CD4-positive, CD25-positive, alpha-beta regulatory T cell (primary cell): ENCODE measurements at regions not wholly inside any gene's neighbourhood (a gene's known extent, or its start where the extent isn't known, plus 50 kb on each side); places are given as distances from the start of the nearest gene placed in this dataset.

ENCODE experiments used
- ATAC-seq, 2 donors: fragments of 150-1000 bp; cut with Tn5 transposase; one replicate each; pipeline ENCODE4 v1.10.0; 2021; ENCODE audit warnings: low read depth in 2 of 2, moderate number of reproducible peaks in 2 of 2, moderate library complexity in 1 of 2
- DNase-seq, 3 donors: peaks; one replicate each; pipeline versions ENCODE4 v3.0.0 to v3.0.0-alpha.2; 2012 to 2022; ENCODE audit warnings: mixed read lengths in 1 of 3
- H3K27ac ChIP-seq: one replicate; pipeline ENCODE4 v1.7.0; 2013; ENCODE audit warnings: mild to moderate bottlenecking, low read length; ENCODE audit not compliant: insufficient read depth, poor library complexity, severe bottlenecking
- H3K27me3 ChIP-seq: one replicate; pipeline ENCODE4 v1.7.0; 2013; ENCODE audit warnings: low read length; ENCODE audit not compliant: control insufficient read depth, insufficient read depth
- H3K36me3 ChIP-seq: one replicate; pipeline ENCODE4 v1.7.0; 2013; ENCODE audit warnings: mild to moderate bottlenecking, low read length, moderate library complexity; ENCODE audit not compliant: control insufficient read depth, insufficient read depth
- H3K4me1 ChIP-seq: 2 replicates; pipeline ENCODE4 v1.7.0; 2013; ENCODE audit warnings: mild to moderate bottlenecking, low read length; ENCODE audit not compliant: insufficient read depth, control insufficient read depth, poor library complexity, severe bottlenecking
- H3K4me3 ChIP-seq: one replicate; pipeline ENCODE4 v1.7.0; 2013; ENCODE audit warnings: low read depth, mild to moderate bottlenecking, low read length, moderate library complexity
- H3K9me3 ChIP-seq, 2 experiments: 1 replicate in 1 of 2; 2 replicates in 1 of 2; pipeline ENCODE4 v1.7.0; 2013; ENCODE audit warnings: low read length in 2 of 2, mild to moderate bottlenecking in 1 of 2, moderate library complexity in 1 of 2; ENCODE audit not compliant: control insufficient read depth in 2 of 2
- H3K27ac Mint-ChIP-seq, 3 donors: one replicate each; pipeline ENCODE4 v1.8.0; 2020 to 2022; ENCODE audit warnings: mild to moderate bottlenecking in 3 of 3, mixed read lengths in 3 of 3, moderate library complexity in 2 of 3
- H3K27me3 Mint-ChIP-seq: one replicate; pipeline ENCODE4 v1.8.0; 2022; ENCODE audit warnings: mild to moderate bottlenecking, mixed read lengths
- H3K36me3 Mint-ChIP-seq: one replicate; pipeline ENCODE4 v1.8.0; 2020; ENCODE audit warnings: mixed read lengths
- H3K4me1 Mint-ChIP-seq, 4 donors: one replicate each; pipeline ENCODE4 v1.8.0; 2020 to 2022; ENCODE audit warnings: mixed read lengths in 4 of 4, mild to moderate bottlenecking in 1 of 4
- H3K4me3 Mint-ChIP-seq, 4 donors: one replicate each; pipeline ENCODE4 v1.8.0; 2020 to 2022; ENCODE audit warnings: mild to moderate bottlenecking in 4 of 4, mixed read lengths in 4 of 4, moderate library complexity in 3 of 4
- H3K9me3 Mint-ChIP-seq, 7 donors: one replicate each; pipeline ENCODE4 v1.8.0; 2020 to 2022; ENCODE audit warnings: mixed read lengths in 7 of 7, mild to moderate bottlenecking in 3 of 7, moderate library complexity in 2 of 7

- DNase-seq, result no peak
- Mint-ChIP-seq H3K4me3 (no peak overlapping the region), H3K27ac (no peak overlapping the region), H3K36me3 (no peaks in the 10 kb centered on the region), H3K9me3 (peaks cover 0 to 2% (median 0%) of the 10 kb centered on the region in 7 donors), H3K4me1 (no peaks in the 10 kb centered on the region), H3K27me3 (peaks cover 38% of the 10 kb centered on the region)
- no peaks in the 10 kb centered on the region for H3K9me3 ChIP-seq
- H3K4me3 ChIP-seq, result no peak overlapping the region
- ATAC-seq, result no peak
- no peaks in the 10 kb centered on the region for H3K36me3 ChIP-seq
- H3K4me1 ChIP-seq, result no peaks in the 10 kb centered on the region
- no peak overlapping the region for H3K27ac ChIP-seq
- H3K27me3 ChIP-seq, result peaks cover 9% of the 10 kb centered on the region
Measured at GRCh38 chr3:182703233-182703632, 90.1 kb upstream of the ATP11B start.

GRCh38 chr3:182704926-182705325 is 88.4 kb upstream of the ATP11B start:
- no peak for ATAC-seq
- H3K27ac Mint-ChIP-seq, result no peak overlapping the region
- H3K36me3 Mint-ChIP-seq, result no peaks in the 10 kb centered on the region
- H3K9me3 ChIP-seq, result no peaks in the 10 kb centered on the region
- no peaks in the 10 kb centered on the region for H3K4me1 Mint-ChIP-seq
- no peak overlapping the region for H3K4me3 ChIP-seq
- peaks cover 41% of the 10 kb centered on the region for H3K27me3 Mint-ChIP-seq
- no peaks in the 10 kb centered on the region for H3K4me1 ChIP-seq
- peaks cover 0 to 2% (median 0%) of the 10 kb centered on the region in 7 donors for H3K9me3 Mint-ChIP-seq
- no peak for DNase-seq
- no peak overlapping the region for H3K27ac ChIP-seq
- H3K36me3 ChIP-seq, result no peaks in the 10 kb centered on the region
- peaks cover 9% of the 10 kb centered on the region for H3K27me3 ChIP-seq
- no peak overlapping the region for H3K4me3 Mint-ChIP-seq

- no peaks in the 10 kb centered on the region for H3K4me1 Mint-ChIP-seq
- Histone ChIP-seq H3K4me3 (no peak overlapping the region), H3K9me3 (no peaks in the 10 kb centered on the region), H3K27ac (no peak overlapping the region), H3K27me3 (peaks cover 9% of the 10 kb centered on the region), H3K36me3 (no peaks in the 10 kb centered on the region), H3K4me1 (no peaks in the 10 kb centered on the region)
- H3K27me3 Mint-ChIP-seq, result peaks cover 30% of the 10 kb centered on the region
- H3K9me3 Mint-ChIP-seq, result peaks cover 0 to 1% (median 0%) of the 10 kb centered on the region in 7 donors
- H3K27ac Mint-ChIP-seq, result no peak overlapping the region
- ATAC-seq (no peak), DNase-seq (no peak)
- no peak overlapping the region for H3K4me3 Mint-ChIP-seq
- H3K36me3 Mint-ChIP-seq, result no peaks in the 10 kb centered on the region
Measured at GRCh38 chr3:182708810-182709209, 84.5 kb upstream of the ATP11B start.

- no peaks in the 10 kb centered on the region for H3K36me3 Mint-ChIP-seq
- no peaks in the 10 kb centered on the region for H3K4me1 ChIP-seq
- DNase-seq (no peak), ATAC-seq (no peak)
- no peaks in the 10 kb centered on the region for H3K9me3 ChIP-seq
- peaks cover 25% of the 10 kb centered on the region for H3K27me3 Mint-ChIP-seq
- no peak overlapping the region for H3K4me3 ChIP-seq
- peaks cover 9% of the 10 kb centered on the region for H3K27me3 ChIP-seq
- no peak overlapping the region for H3K4me3 Mint-ChIP-seq
- H3K27ac Mint-ChIP-seq, result peak overlapping the region in 1 of 3 donors; percentile 17
- H3K27ac ChIP-seq, result no peak overlapping the region
- H3K9me3 Mint-ChIP-seq, result no peaks in the 10 kb centered on the region
- H3K4me1 Mint-ChIP-seq, result no peaks in the 10 kb centered on the region
- no peaks in the 10 kb centered on the region for H3K36me3 ChIP-seq
Measured at GRCh38 chr3:182709306-182709705, 84.0 kb upstream of the ATP11B start.

- Histone ChIP-seq H3K9me3 (no peaks in the 10 kb centered on the region), H3K4me3 (no peak overlapping the region), H3K27me3 (peaks cover 6% of the 10 kb centered on the region), H3K4me1 (no peaks in the 10 kb centered on the region), H3K36me3 (no peaks in the 10 kb centered on the region), H3K27ac (no peak overlapping the region)
- no peaks in the 10 kb centered on the region for H3K36me3 Mint-ChIP-seq
- ATAC-seq (peak in 1 of 2 donors; percentile 34), DNase-seq (peak in 2 of 3 donors; percentile 21 to 36)
- H3K4me1 Mint-ChIP-seq, result no peaks in the 10 kb centered on the region
- no peaks in the 10 kb centered on the region for H3K9me3 Mint-ChIP-seq
- H3K4me3 Mint-ChIP-seq, result no peak overlapping the region
- H3K27ac Mint-ChIP-seq, result no peak overlapping the region
- H3K27me3 Mint-ChIP-seq, result peaks cover 25% of the 10 kb centered on the region
Measured at GRCh38 chr3:182710557-182711157, 82.6 kb upstream of the ATP11B start.

GRCh38 chr3:182711261-182711683 is 82.0 kb upstream of the ATP11B start:
- Mint-ChIP-seq H3K36me3 (no peaks in the 10 kb centered on the region), H3K4me3 (no peak overlapping the region), H3K9me3 (no peaks in the 10 kb centered on the region), H3K27me3 (peaks cover 25% of the 10 kb centered on the region), H3K4me1 (peaks cover 0 to 3% (median 0%) of the 10 kb centered on the region in 4 donors), H3K27ac (no peak overlapping the region)
- H3K4me3 ChIP-seq, result no peak overlapping the region
- no peaks in the 10 kb centered on the region for H3K9me3 ChIP-seq
- no peak for DNase-seq
- H3K27me3 ChIP-seq, result peaks cover 6% of the 10 kb centered on the region
- no peaks in the 10 kb centered on the region for H3K4me1 ChIP-seq
- no peak for ATAC-seq
- no peak overlapping the region for H3K27ac ChIP-seq
- H3K36me3 ChIP-seq, result no peaks in the 10 kb centered on the region

GRCh38 chr3:182711853-182712252 is 81.5 kb upstream of the ATP11B start:
- Mint-ChIP-seq H3K27me3 (peaks cover 20% of the 10 kb centered on the region), H3K9me3 (no peaks in the 10 kb centered on the region), H3K4me3 (no peak overlapping the region), H3K36me3 (no peaks in the 10 kb centered on the region), H3K27ac (no peak overlapping the region), H3K4me1 (peaks cover 0 to 5% (median 0%) of the 10 kb centered on the region in 4 donors)
- ATAC-seq (no peak), DNase-seq (no peak)
- Histone ChIP-seq H3K36me3 (no peaks in the 10 kb centered on the region), H3K4me1 (no peaks in the 10 kb centered on the region), H3K4me3 (no peak overlapping the region), H3K27ac (no peak overlapping the region), H3K9me3 (no peaks in the 10 kb centered on the region), H3K27me3 (peaks cover 6% of the 10 kb centered on the region)

GRCh38 chr3:182713111-182713510 is 80.2 kb upstream of the ATP11B start:
- Mint-ChIP-seq H3K27me3 (peaks cover 18% of the 10 kb centered on the region), H3K9me3 (no peaks in the 10 kb centered on the region), H3K36me3 (no peaks in the 10 kb centered on the region), H3K4me1 (peaks cover 0 to 5% (median 0%) of the 10 kb centered on the region in 4 donors), H3K27ac (no peak overlapping the region), H3K4me3 (no peak overlapping the region)
- H3K27ac ChIP-seq, result no peak overlapping the region
- no peaks in the 10 kb centered on the region for H3K4me1 ChIP-seq
- H3K27me3 ChIP-seq, result peaks cover 1% of the 10 kb centered on the region
- no peaks in the 10 kb centered on the region for H3K36me3 ChIP-seq
- no peaks in the 10 kb centered on the region for H3K9me3 ChIP-seq
- ATAC-seq, result no peak
- DNase-seq, result no peak
- H3K4me3 ChIP-seq, result no peak overlapping the region
